Sigmoid colon (tissue), 4 donors: ENCODE measurements at regions not wholly inside any gene's neighbourhood (a gene's known extent, or its start where the extent isn't known, plus 50 kb on each side); places are given as distances from the start of the nearest gene placed in this dataset.

Experiments
- CTCF ChIP-seq, 4 experiments: fragments of 450-650 bp in 3 of 4; fragments of 200-600 bp in 1 of 4; IDR thresholded peaks; one replicate each; pipeline ENCODE4 v1.5.1; 2016 to 2019; ENCODE audit warnings: antibody characterized with exemption in 4 of 4, mild to moderate bottlenecking in 3 of 4, moderate library complexity in 2 of 4
- EP300 ChIP-seq, 4 donors: sonication (generic); formaldehyde crosslinking; IDR thresholded peaks; one replicate each; pipeline ENCODE4 v1.6.1; 2017; ENCODE audit warnings: antibody characterized with exemption in 4 of 4
- POLR2A ChIP-seq, 2 donors: fragments of 450-650 bp; IDR thresholded peaks; one replicate each; pipeline ENCODE4 v1.6.1; 2016; ENCODE audit warnings: antibody characterized with exemption in 2 of 2, mild to moderate bottlenecking in 2 of 2, moderate library complexity in 2 of 2

GRCh38 chr6:154907291-154907690 is 87.8 kb upstream of the TIAM2 start:
- no peak for TF ChIP-seq CTCF (IDR thresholded peaks at IDR 0.05)
- TF ChIP-seq POLR2A (IDR thresholded peaks at IDR 0.05) = no peak
- no peak for TF ChIP-seq EP300 (IDR thresholded peaks at IDR 0.05)
